ENCODE measurements at regions not wholly inside any gene's neighbourhood (a gene's known extent, or its start where the extent isn't known, plus 50 kb on each side); places are given as distances from the start of the nearest gene placed in this dataset.

DNA sequence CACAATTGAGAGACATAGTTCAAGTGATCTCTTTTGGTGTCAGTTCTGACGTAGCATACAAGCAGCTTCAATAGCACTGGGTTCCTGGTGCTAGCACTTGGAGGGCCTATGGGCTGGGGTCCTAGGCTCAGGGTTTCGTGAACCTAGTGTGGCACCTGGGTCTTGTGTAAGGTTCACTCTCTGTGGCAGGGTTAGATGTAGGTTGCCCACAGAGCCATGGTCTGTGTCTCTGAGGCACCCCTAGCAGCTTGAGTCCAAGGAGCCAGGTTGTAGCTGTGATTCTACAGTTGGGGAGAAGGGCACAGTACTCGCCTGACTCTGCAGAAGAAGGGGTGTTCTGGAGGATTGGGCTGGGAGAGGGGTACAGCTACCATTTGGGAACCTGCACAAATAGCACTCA, 282.6 kb upstream of the LRRC3B start:
- H3K36me3 ChIP-seq (ENCODE audit: insufficient read depth, low read length) = no peaks in the 10 kb centered on the region
- no peak overlapping the region for H3K4me2 ChIP-seq (ENCODE audit: low read length)
- H3K4me3 ChIP-seq (ENCODE audit: low read length) = no peak overlapping the region
- no peaks in the 10 kb centered on the region for H3K27me3 ChIP-seq (ENCODE audit: control insufficient read depth, insufficient read depth, low read length)
- no peaks in the 10 kb centered on the region for H3K4me1 ChIP-seq (ENCODE audit: control insufficient read depth, insufficient read depth, low read length)
- peaks cover 5% of the 10 kb centered on the region for H3K9me3 ChIP-seq (replicated peaks; ENCODE audit: low read length)
- H3K9ac ChIP-seq (ENCODE audit: low read depth, low read length) = no peak overlapping the region

DNA sequence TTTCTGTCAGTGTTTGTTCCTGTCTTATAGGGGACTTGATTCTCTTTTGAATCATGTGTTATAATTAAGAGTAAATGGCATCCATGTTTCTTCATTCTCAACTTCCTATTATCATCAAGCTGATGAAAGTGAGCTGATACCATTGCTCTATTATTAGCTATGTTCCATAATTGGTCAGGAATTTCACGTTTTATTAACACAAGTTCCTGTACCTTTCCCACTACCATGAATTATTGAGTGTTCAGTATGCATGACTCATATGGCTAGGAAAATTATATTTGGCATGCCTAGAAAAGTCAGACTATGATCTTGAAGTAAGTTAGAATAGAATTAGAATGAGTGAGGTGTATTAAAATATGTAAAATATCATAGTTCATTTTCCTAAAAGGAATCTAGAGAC, 278.9 kb upstream of the LRRC3B start:
- peaks cover 8% of the 10 kb centered on the region for H3K9me3 ChIP-seq (replicated peaks; ENCODE audit: low read length)
- no peak overlapping the region for H3K4me2 ChIP-seq (ENCODE audit: low read length)
- H3K9ac ChIP-seq (ENCODE audit: low read depth, low read length) = no peak overlapping the region
- no peaks in the 10 kb centered on the region for H3K36me3 ChIP-seq (ENCODE audit: insufficient read depth, low read length)
- no peaks in the 10 kb centered on the region for H3K4me1 ChIP-seq (ENCODE audit: control insufficient read depth, insufficient read depth, low read length)
- H3K4me3 ChIP-seq (ENCODE audit: low read length) = no peak overlapping the region
- H3K27me3 ChIP-seq (ENCODE audit: control insufficient read depth, insufficient read depth, low read length) = no peaks in the 10 kb centered on the region

DNA sequence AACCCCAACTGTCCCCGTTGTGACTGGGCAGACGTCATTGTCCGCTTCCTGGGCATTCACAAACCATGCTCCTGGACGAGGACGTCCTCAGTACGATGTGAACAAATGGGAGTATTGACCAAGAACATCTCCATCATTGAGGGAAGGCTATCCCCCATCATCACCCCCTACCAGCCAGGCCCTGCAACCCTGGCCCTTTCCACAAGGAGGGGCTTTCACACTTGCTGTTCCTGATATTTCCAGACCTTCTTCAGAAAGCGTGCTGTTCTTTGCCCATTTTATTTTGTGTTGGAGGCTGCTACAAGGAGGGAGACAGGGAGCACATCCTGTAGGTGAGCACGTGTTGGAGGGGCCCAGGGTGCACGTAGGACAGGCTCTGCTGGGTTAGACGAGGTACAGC, 277.0 kb upstream of the LRRC3B start:
- Histone ChIP-seq H3K9me3 (replicated peaks; ENCODE audit: low read length) (peaks cover 10% of the 10 kb centered on the region), H3K36me3 (ENCODE audit: insufficient read depth, low read length) (no peaks in the 10 kb centered on the region), H3K4me2 (ENCODE audit: low read length) (no peak overlapping the region), H3K27me3 (ENCODE audit: control insufficient read depth, insufficient read depth, low read length) (no peaks in the 10 kb centered on the region), H3K4me1 (ENCODE audit: control insufficient read depth, insufficient read depth, low read length) (no peaks in the 10 kb centered on the region), H3K4me3 (ENCODE audit: low read length) (no peak overlapping the region), H3K9ac (ENCODE audit: low read depth, low read length) (no peak overlapping the region)

DNA sequence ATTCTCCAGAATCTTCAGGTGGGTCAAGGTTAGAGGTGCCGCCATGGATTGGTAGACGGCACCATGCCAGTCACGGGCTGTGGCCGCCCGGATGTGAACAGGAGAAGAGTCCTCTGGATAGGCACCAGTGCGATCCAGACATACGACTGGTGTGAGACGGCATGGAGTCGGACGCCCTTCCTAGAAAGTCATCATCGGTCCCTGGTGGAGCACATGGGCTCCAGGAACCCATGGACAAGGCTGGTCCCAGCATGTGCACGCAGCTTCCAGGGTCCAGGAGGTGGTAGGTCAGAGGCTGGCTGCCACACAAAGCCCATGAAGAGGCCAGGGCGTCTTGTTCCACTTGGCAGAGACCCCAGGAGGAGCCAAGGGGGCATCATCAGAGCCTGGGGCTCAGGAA, 276.1 kb upstream of the LRRC3B start:
- Histone ChIP-seq H3K27me3 (ENCODE audit: control insufficient read depth, insufficient read depth, low read length) (no peaks in the 10 kb centered on the region), H3K9me3 (replicated peaks; ENCODE audit: low read length) (peaks cover 17% of the 10 kb centered on the region)

DNA sequence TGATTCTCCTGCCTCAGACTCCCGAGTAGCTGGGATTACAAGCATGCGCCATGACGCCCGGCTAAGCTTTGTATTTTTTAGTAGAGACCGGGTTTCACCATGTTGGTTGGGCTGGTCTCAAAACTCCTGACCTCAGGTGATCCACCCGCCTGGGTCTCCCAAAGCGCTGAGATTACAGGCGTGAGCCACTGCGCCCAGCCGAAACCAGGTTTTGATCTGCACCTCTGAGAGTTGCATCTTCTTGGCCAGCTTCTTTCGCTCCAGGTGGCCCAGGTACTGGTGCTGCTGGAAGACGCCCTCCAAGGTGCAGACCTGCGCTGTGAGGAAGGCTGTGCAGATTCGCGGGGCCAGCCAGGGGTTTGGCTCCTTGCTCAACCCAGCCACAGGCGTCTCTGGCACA, 275.4 kb upstream of the LRRC3B start:
- no peak overlapping the region for H3K9ac ChIP-seq (ENCODE audit: low read depth, low read length)
- no peak overlapping the region for H3K4me3 ChIP-seq (ENCODE audit: low read length)
- H3K27me3 ChIP-seq (ENCODE audit: control insufficient read depth, insufficient read depth, low read length) = no peaks in the 10 kb centered on the region
- peaks cover 17% of the 10 kb centered on the region for H3K9me3 ChIP-seq (replicated peaks; ENCODE audit: low read length)
- H3K36me3 ChIP-seq (ENCODE audit: insufficient read depth, low read length) = no peaks in the 10 kb centered on the region
- H3K4me1 ChIP-seq (ENCODE audit: control insufficient read depth, insufficient read depth, low read length) = no peaks in the 10 kb centered on the region
- no peak overlapping the region for H3K4me2 ChIP-seq (ENCODE audit: low read length)

More for the DNA sequence above, 276.1 kb upstream of the LRRC3B start:
- no peak overlapping the region for H3K9ac ChIP-seq (ENCODE audit: low read depth, low read length)
- H3K36me3 ChIP-seq (ENCODE audit: insufficient read depth, low read length) = no peaks in the 10 kb centered on the region
- H3K4me1 ChIP-seq (ENCODE audit: control insufficient read depth, insufficient read depth, low read length) = no peaks in the 10 kb centered on the region
- no peak overlapping the region for H3K4me3 ChIP-seq (ENCODE audit: low read length)
- H3K4me2 ChIP-seq (ENCODE audit: low read length) = no peak overlapping the region

DNA sequence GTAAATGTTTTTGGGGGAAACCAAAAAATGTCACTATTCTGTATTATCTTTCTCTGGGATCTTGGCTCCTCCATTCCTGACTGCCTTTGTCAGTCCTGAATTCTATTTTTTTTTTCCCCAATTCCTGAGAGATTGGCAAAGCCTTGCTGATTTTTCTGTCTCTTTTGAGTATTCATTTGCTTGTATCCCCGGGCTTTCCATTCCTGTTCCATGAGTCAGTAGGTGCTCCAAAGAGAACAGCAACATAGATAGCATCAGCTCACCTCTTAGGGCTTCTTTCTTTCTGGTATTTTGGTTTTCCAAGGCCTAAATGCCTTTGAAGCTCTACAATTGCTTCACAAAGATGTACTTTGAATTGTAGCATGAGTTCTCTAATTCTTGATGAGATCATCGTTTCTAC, 271.7 kb upstream of the LRRC3B start:
- no peak overlapping the region for H3K9ac ChIP-seq (ENCODE audit: low read depth, low read length)
- H3K9me3 ChIP-seq (replicated peaks; ENCODE audit: low read length) = peaks cover 13% of the 10 kb centered on the region
- no peak overlapping the region for H3K4me2 ChIP-seq (ENCODE audit: low read length)
- H3K27me3 ChIP-seq (ENCODE audit: control insufficient read depth, insufficient read depth, low read length) = no peaks in the 10 kb centered on the region
- no peaks in the 10 kb centered on the region for H3K4me1 ChIP-seq (ENCODE audit: control insufficient read depth, insufficient read depth, low read length)
- no peaks in the 10 kb centered on the region for H3K36me3 ChIP-seq (ENCODE audit: insufficient read depth, low read length)
- no peak overlapping the region for H3K4me3 ChIP-seq (ENCODE audit: low read length)

DNA sequence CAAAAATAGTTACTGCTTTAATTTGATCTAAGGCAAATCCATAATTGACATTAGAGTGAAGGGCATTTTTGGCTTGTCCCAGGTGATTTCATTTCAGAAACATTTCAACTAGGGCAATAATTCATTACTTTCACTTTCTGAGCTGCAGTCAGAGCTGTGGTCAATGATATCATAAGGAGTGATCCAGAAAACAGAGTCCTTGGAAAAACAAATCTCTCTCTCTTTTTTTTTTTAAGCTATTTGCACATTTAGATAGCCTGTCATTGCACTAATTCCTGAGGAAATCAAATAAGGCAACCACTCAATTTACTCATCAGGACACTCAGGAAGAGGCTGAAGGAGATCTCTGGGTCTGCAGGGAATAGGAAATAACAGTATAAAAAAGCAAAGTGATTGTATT, 269.5 kb upstream of the LRRC3B start:
- Histone ChIP-seq H3K4me3 (ENCODE audit: low read length) (no peak overlapping the region), H3K9ac (ENCODE audit: low read depth, low read length) (no peak overlapping the region), H3K27me3 (ENCODE audit: control insufficient read depth, insufficient read depth, low read length) (no peaks in the 10 kb centered on the region), H3K4me2 (ENCODE audit: low read length) (no peak overlapping the region), H3K36me3 (ENCODE audit: insufficient read depth, low read length) (no peaks in the 10 kb centered on the region), H3K4me1 (ENCODE audit: control insufficient read depth, insufficient read depth, low read length) (no peaks in the 10 kb centered on the region), H3K9me3 (replicated peaks; ENCODE audit: low read length) (peaks cover 13% of the 10 kb centered on the region)

DNA sequence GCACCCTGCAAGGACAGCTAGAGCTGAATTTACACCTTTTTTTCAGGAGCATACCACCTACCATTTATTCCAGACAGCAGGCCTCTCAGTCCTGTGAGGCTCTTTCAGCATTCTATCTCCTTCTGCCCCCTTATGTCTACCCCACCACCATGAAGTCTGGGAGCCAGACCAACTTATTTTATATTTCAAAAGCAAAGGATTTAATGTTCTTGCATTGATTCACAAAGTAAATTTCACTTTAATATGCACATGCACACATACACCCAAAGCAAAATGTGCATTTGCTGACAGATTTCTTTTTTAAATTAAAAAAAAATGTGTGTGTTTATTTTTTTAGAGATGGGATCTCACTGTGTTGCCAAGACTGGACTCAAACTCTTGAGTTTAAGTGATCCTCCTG, 264.2 kb upstream of the LRRC3B start:
- no peak overlapping the region for H3K9ac ChIP-seq (ENCODE audit: low read depth, low read length)
- no peak overlapping the region for H3K4me3 ChIP-seq (ENCODE audit: low read length)
- H3K36me3 ChIP-seq (ENCODE audit: insufficient read depth, low read length) = no peaks in the 10 kb centered on the region
- H3K4me1 ChIP-seq (ENCODE audit: control insufficient read depth, insufficient read depth, low read length) = no peaks in the 10 kb centered on the region
- H3K27me3 ChIP-seq (ENCODE audit: control insufficient read depth, insufficient read depth, low read length) = no peaks in the 10 kb centered on the region
- H3K4me2 ChIP-seq (ENCODE audit: low read length) = no peak overlapping the region
- no peaks in the 10 kb centered on the region for H3K9me3 ChIP-seq (replicated peaks; ENCODE audit: low read length)

DNA sequence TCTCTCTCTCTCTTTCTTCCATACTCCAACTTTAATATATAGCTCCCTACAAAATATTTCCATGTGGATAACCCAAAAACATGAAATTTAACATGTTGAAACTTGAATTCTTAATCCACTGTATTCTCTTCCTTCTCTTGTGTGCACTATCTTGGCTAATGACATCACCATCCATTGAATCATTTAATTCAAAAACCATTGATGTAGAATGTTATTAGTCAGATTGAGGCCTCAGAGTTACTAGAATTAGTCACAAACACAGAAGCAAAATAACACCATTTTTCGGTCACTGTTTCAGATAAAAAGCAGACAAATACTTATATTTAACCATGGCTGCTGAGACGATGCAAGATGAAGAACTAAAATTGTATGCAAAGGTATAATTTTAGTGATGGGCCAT, 256.9 kb upstream of the LRRC3B start:
- Histone ChIP-seq H3K4me3 (ENCODE audit: low read length) (no peak overlapping the region), H3K27me3 (ENCODE audit: control insufficient read depth, insufficient read depth, low read length) (no peaks in the 10 kb centered on the region), H3K4me2 (ENCODE audit: low read length) (no peak overlapping the region), H3K36me3 (ENCODE audit: insufficient read depth, low read length) (no peaks in the 10 kb centered on the region), H3K9me3 (replicated peaks; ENCODE audit: low read length) (no peaks in the 10 kb centered on the region), H3K9ac (ENCODE audit: low read depth, low read length) (no peak overlapping the region), H3K4me1 (ENCODE audit: control insufficient read depth, insufficient read depth, low read length) (no peaks in the 10 kb centered on the region)

DNA sequence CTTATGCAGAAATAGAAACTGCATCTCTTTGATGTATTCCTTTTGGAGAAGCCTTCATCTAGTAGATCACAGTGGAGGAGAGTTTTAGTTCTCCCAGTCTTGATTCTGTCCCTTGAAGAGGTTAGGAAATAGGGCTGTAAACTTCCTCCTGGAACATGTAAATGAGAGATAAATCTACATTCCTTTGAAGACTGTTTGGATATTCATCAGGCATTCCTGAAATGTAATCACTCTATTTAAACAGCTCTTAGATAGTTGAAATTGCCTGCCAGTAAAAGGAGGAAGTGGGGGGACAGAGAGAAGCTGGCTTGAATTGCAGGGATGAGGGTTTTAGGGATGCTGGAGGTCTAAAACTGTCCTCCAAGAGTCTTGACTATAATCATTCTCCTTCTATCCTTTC, 254.3 kb upstream of the LRRC3B start:
- no peaks in the 10 kb centered on the region for H3K4me1 ChIP-seq (ENCODE audit: control insufficient read depth, insufficient read depth, low read length)
- H3K9ac ChIP-seq (ENCODE audit: low read depth, low read length) = no peak overlapping the region
- H3K27me3 ChIP-seq (ENCODE audit: control insufficient read depth, insufficient read depth, low read length) = no peaks in the 10 kb centered on the region
- no peaks in the 10 kb centered on the region for H3K9me3 ChIP-seq (replicated peaks; ENCODE audit: low read length)
- no peaks in the 10 kb centered on the region for H3K36me3 ChIP-seq (ENCODE audit: insufficient read depth, low read length)
- no peak overlapping the region for H3K4me3 ChIP-seq (ENCODE audit: low read length)
- H3K4me2 ChIP-seq (ENCODE audit: low read length) = no peak overlapping the region

DNA sequence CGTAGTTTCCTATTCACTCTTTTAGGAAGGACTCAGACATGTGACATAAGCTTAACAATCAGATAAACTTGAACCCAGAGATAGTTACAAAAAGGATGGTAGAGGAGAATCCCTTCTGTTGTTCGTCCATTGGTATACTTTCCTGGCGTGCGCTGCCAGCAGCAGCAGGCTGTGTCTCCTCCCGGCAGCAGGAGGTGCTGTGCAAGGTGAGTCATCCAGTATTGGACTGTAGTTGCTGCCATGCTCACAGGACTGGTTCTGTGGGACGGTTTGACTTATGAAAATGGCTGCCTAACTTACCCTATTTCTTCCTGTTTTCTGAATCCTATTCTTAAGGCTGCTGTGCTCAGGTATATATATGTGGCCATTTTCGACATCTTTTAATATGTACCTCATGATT, 253.4 kb upstream of the LRRC3B start:
- Histone ChIP-seq H3K27me3 (ENCODE audit: control insufficient read depth, insufficient read depth, low read length) (no peaks in the 10 kb centered on the region), H3K9me3 (replicated peaks; ENCODE audit: low read length) (no peaks in the 10 kb centered on the region), H3K4me1 (ENCODE audit: control insufficient read depth, insufficient read depth, low read length) (no peaks in the 10 kb centered on the region), H3K4me2 (ENCODE audit: low read length) (no peak overlapping the region), H3K4me3 (ENCODE audit: low read length) (no peak overlapping the region), H3K9ac (ENCODE audit: low read depth, low read length) (no peak overlapping the region), H3K36me3 (ENCODE audit: insufficient read depth, low read length) (no peaks in the 10 kb centered on the region)

DNA sequence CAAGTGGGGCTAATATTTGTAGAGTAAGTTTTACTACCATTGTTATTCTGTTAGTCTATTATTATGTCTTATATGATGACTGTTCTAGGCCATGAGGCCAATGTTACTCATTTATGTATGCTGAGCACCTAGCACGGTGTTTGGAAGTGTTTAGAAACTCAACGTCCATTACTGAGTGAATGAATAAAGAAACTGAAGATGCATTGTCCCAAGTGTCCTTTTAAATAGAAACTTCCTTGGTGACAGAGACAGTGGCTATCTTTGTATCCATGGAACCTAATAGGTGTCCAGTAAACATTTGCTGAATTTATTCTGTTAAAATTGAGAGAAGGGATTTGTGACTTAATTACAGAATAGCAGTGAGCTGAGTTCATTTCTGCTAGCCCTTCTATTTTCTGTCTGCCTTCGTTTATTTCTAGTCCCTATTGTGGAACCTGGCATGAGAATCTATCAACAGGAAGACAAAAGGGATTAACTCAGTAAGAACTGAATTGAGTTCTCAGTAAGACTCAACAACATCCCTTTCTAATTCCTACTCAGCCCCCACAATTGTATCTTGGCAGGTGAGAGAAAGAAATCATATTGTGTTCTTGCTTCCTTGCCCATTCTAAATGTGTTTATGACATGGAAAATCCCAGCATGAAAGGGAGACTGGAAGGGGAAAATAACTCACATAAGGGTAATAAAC, 246.6 kb upstream of the LRRC3B start:
- Histone ChIP-seq H3K36me3 (ENCODE audit: insufficient read depth, low read length) (no peaks in the 10 kb centered on the region), H3K9ac (ENCODE audit: low read depth, low read length) (no peak overlapping the region), H3K4me2 (ENCODE audit: low read length) (no peak overlapping the region), H3K9me3 (replicated peaks; ENCODE audit: low read length) (no peaks in the 10 kb centered on the region), H3K27me3 (ENCODE audit: control insufficient read depth, insufficient read depth, low read length) (no peaks in the 10 kb centered on the region), H3K4me1 (ENCODE audit: control insufficient read depth, insufficient read depth, low read length) (no peaks in the 10 kb centered on the region), H3K4me3 (ENCODE audit: low read length) (no peak overlapping the region)
